Ascending aorta (tissue), 2 donors: ENCODE measurements at regions not wholly inside any gene's neighbourhood (a gene's known extent, or its start where the extent isn't known, plus 50 kb on each side); places are given as distances from the start of the nearest gene placed in this dataset.

Experiments used
- DNase-seq, 2 donors: peaks; one replicate each; pipeline ENCODE4 v3.0.0-alpha.2; 2019; ENCODE audit warnings: low spot score in 2 of 2
- H3K27ac ChIP-seq, 2 donors: fragments of 200-600 bp; sonication (generic); one replicate each; pipeline ENCODE4 v1.5.1; 2016 to 2017; ENCODE audit warnings: mild to moderate bottlenecking in 1 of 2
- H3K27me3 ChIP-seq: fragments of 200-600 bp; sonication (generic); one replicate; pipeline ENCODE4 v1.5.1; 2017
- H3K36me3 ChIP-seq, 2 donors: fragments of 200-600 bp; sonication (generic); one replicate each; pipeline ENCODE4 v1.5.1; 2016
- H3K4me1 ChIP-seq, 2 donors: fragments of 200-600 bp; sonication (generic); one replicate each; pipeline ENCODE4 v1.5.1; 2016 to 2017; ENCODE audit warnings: mild to moderate bottlenecking in 1 of 2
- H3K4me3 ChIP-seq, 2 donors: fragments of 200-600 bp; sonication (generic); one replicate each; pipeline ENCODE4 v1.5.1; 2016 to 2017; ENCODE audit warnings: mild to moderate bottlenecking in 1 of 2
- H3K9me3 ChIP-seq, 2 donors: fragments of 200-600 bp; sonication (generic); one replicate each; pipeline ENCODE4 v1.5.1; 2016
- CTCF ChIP-seq, 3 experiments: fragments of 200-600 bp in 2 of 3; fragments of 450-650 bp in 1 of 3; sonication (generic) in 2 of 3; IDR thresholded peaks; one replicate each; pipeline ENCODE4 v1.5.1; 2016 to 2019; ENCODE audit warnings: antibody characterized with exemption in 3 of 3, mild to moderate bottlenecking in 1 of 3, moderate library complexity in 1 of 3
- intact Hi-C: fragments of 100-400 bp; cut with DNase I; formaldehyde crosslinking; loops from one replicate; pipeline ENCODE4 v1.15.1; 2023

- no peaks in the 10 kb centered on the region for H3K27me3 ChIP-seq
- no peak overlapping the region for H3K27ac ChIP-seq
- no peak overlapping the region for H3K4me3 ChIP-seq
- H3K9me3 ChIP-seq, result no peaks in the 10 kb centered on the region
- no peaks in the 10 kb centered on the region for H3K4me1 ChIP-seq
- H3K36me3 ChIP-seq, result no peaks in the 10 kb centered on the region
- TF ChIP-seq CTCF (IDR thresholded peaks at IDR 0.05), result no peak
- DNase-seq, result no peak
- intact Hi-C loops, result no loop called here
These were observed 616.7 kb upstream of the ID2 start for GRCh38 chr2:8065191-8065590.

- TF ChIP-seq CTCF (IDR thresholded peaks at IDR 0.05), result no peak
- H3K36me3 ChIP-seq, result no peaks in the 10 kb centered on the region
- no peaks in the 10 kb centered on the region for H3K9me3 ChIP-seq
- H3K4me1 ChIP-seq, result no peaks in the 10 kb centered on the region
- no peaks in the 10 kb centered on the region for H3K27me3 ChIP-seq
- intact Hi-C loops, result no loop called here
- H3K4me3 ChIP-seq, result no peak overlapping the region
- DNase-seq, result no peak
- no peak overlapping the region for H3K27ac ChIP-seq
These were observed 614.0 kb upstream of the ID2 start for GRCh38 chr2:8067784-8068336.

- Histone ChIP-seq H3K9me3 (no peaks in the 10 kb centered on the region), H3K4me3 (no peak overlapping the region), H3K36me3 (no peaks in the 10 kb centered on the region), H3K27me3 (no peaks in the 10 kb centered on the region), H3K4me1 (no peaks in the 10 kb centered on the region), H3K27ac (no peak overlapping the region)
- DNase-seq, result no peak
- no peak for TF ChIP-seq CTCF (IDR thresholded peaks at IDR 0.05)
- intact Hi-C loops, result no loop called here
These were observed 608.9 kb upstream of the ID2 start for GRCh38 chr2:8072907-8073306.

- no peaks in the 10 kb centered on the region for H3K9me3 ChIP-seq
- intact Hi-C loops, result no loop called here
- no peak overlapping the region for H3K27ac ChIP-seq
- no peaks in the 10 kb centered on the region for H3K36me3 ChIP-seq
- H3K4me3 ChIP-seq, result no peak overlapping the region
- TF ChIP-seq CTCF (IDR thresholded peaks at IDR 0.05), result no peak
- H3K27me3 ChIP-seq, result no peaks in the 10 kb centered on the region
- H3K4me1 ChIP-seq, result no peaks in the 10 kb centered on the region
- DNase-seq, result no peak
These were observed 607.9 kb upstream of the ID2 start for GRCh38 chr2:8073916-8074315.

GRCh38 chr2:8076448-8077342 is 605.2 kb upstream of the ID2 start:
- Histone ChIP-seq H3K36me3 (no peaks in the 10 kb centered on the region), H3K27ac (no peak overlapping the region), H3K4me1 (no peaks in the 10 kb centered on the region), H3K27me3 (no peaks in the 10 kb centered on the region), H3K4me3 (no peak overlapping the region), H3K9me3 (no peaks in the 10 kb centered on the region)
- intact Hi-C loops, result no loop called here
- no peak for TF ChIP-seq CTCF (IDR thresholded peaks at IDR 0.05)
- no peak for DNase-seq
